ENCODE measurements at regions not wholly inside any gene's neighbourhood (a gene's known extent, or its start where the extent isn't known, plus 50 kb on each side); places are given as distances from the start of the nearest gene placed in this dataset.

- TF ChIP-seq, protein P1, sequence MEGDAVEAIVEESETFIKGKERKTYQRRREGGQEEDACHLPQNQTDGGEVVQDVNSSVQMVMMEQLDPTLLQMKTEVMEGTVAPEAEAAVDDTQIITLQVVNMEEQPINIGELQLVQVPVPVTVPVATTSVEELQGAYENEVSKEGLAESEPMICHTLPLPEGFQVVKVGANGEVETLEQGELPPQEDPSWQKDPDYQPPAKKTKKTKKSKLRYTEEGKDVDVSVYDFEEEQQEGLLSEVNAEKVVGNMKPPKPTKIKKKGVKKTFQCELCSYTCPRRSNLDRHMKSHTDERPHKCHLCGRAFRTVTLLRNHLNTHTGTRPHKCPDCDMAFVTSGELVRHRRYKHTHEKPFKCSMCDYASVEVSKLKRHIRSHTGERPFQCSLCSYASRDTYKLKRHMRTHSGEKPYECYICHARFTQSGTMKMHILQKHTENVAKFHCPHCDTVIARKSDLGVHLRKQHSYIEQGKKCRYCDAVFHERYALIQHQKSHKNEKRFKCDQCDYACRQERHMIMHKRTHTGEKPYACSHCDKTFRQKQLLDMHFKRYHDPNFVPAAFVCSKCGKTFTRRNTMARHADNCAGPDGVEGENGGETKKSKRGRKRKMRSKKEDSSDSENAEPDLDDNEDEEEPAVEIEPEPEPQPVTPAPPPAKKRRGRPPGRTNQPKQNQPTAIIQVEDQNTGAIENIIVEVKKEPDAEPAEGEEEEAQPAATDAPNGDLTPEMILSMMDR (IDR thresholded peaks at IDR 0.05): no peak
- TF ChIP-seq POLR2A (IDR thresholded peaks at IDR 0.05): no peak
Measured at GRCh38 chr16:73560497-73560896, 512.6 kb upstream of the ZFHX3 start.

Measured in tibial nerve (tissue), 3 donors.